ENCODE measurements at regions not wholly inside any gene's neighbourhood (a gene's known extent, or its start where the extent isn't known, plus 50 kb on each side); places are given as distances from the start of the nearest gene placed in this dataset.

GRCh38 chr5:124551939-124552279, 194.5 kb downstream of the ZNF608 start:
- TF ChIP-seq CTCF (IDR thresholded peaks at IDR 0.05), result no peak
- no peak for TF ChIP-seq POLR2A (IDR thresholded peaks at IDR 0.05)
